Hepatocyte (in vitro differentiated cells): ENCODE measurements at regions not wholly inside any gene's neighbourhood (a gene's known extent, or its start where the extent isn't known, plus 50 kb on each side); places are given as distances from the start of the nearest gene placed in this dataset.

Experiments used
- CTCF ChIP-seq: fragments of 200-600 bp; sonication (generic); IDR thresholded peaks from 2 replicates; pipeline ENCODE4 v1.5.1; 2016; ENCODE audit warnings: antibody characterized with exemption, mild to moderate bottlenecking; ENCODE audit not compliant: poor library complexity
- EZH2 ChIP-seq: fragments of 200-600 bp; sonication (generic); IDR thresholded peaks from 2 replicates; pipeline ENCODE4 v1.6.1; 2016; ENCODE audit warnings: antibody characterized with exemption, mild to moderate bottlenecking, borderline replicate concordance

DNA sequence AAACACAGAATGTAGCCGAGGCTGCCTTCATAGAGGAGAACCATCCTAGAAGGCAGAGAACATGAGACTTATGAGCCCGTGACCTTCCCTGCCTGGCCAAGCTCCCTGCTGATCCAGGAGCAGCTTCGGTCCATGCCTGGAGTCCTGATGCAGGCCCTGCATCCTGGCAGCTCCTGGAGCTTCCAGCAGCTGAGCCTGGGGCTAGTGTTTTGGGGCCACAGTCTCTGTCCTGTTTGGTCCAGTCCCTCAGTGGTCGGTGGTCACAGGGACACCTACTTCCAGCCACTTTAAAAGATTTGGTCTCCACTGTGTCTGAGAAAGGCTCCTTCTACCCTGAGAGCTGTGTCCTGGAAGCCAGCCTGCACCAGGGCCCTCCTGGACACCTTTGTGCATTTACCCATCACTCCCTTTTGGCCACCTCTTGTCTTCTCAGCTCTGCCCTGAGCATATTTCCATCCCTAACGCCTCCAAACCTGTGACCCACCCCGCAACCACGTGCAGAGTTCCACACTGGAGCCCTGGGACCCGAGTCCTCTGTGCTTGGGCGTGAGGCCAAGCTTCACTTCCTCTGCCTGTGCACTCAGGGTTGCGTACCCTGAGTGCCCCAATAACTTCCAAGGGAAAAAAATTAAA is 315.2 kb upstream of the ZNF32 start:
- TF ChIP-seq CTCF (no peak), EZH2 (no peak)
